ENCODE measurements at regions not wholly inside any gene's neighbourhood (a gene's known extent, or its start where the extent isn't known, plus 50 kb on each side); places are given as distances from the start of the nearest gene placed in this dataset.

GRCh38 chr14:103275000-103275399 is 59.0 kb upstream of the EIF5 start:
- TF ChIP-seq EZH2phosphoT487 (IDR thresholded peaks at IDR 0.05; ENCODE audit: unreplicated experiment): no peak
- TF ChIP-seq CTCF (conservative IDR thresholded peaks at IDR 0.05; ENCODE audit: low read depth in 2 of 2): no peak
- TF ChIP-seq REST (IDR thresholded peaks at IDR 0.05; ENCODE audit: unreplicated experiment): no peak
- TF ChIP-seq CREB1 (CRISPR knock-in tag; IDR thresholded peaks at IDR 0.05; ENCODE audit: low read depth): no peak
- TF ChIP-seq POLR2AphosphoS5 (IDR thresholded peaks at IDR 0.05; ENCODE audit: low read depth): no peak
- no peak for TF ChIP-seq EZH2 (IDR thresholded peaks at IDR 0.05; ENCODE audit: low read depth, unreplicated experiment)
- no peak for TF ChIP-seq STAT1 (IDR thresholded peaks at IDR 0.05; ENCODE audit: unreplicated experiment)
- no peak for TF ChIP-seq ETS1 (IDR thresholded peaks at IDR 0.05)
- no peak for TF ChIP-seq JUNB (IDR thresholded peaks at IDR 0.05; ENCODE audit: unreplicated experiment)
- no peak for TF ChIP-seq ZNF331 (CRISPR knock-in tag; IDR thresholded peaks at IDR 0.05; ENCODE audit: low read depth)

All from GM23338 (cell line).